Colonic mucosa (tissue), 4 donors: ENCODE measurements at regions not wholly inside any gene's neighbourhood (a gene's known extent, or its start where the extent isn't known, plus 50 kb on each side); places are given as distances from the start of the nearest gene placed in this dataset.

Experiments
- DNase-seq: peaks from one replicate; pipeline ENCODE4 v3.0.0-alpha.2; 2020
- H3K27ac ChIP-seq: fragments of 200-600 bp; one replicate; pipeline ENCODE4 v1.8.0; 2021
- H3K27me3 ChIP-seq: fragments of 200-600 bp; one replicate; pipeline ENCODE4 v1.8.0; 2021
- H3K36me3 ChIP-seq: fragments of 200-600 bp; one replicate; pipeline ENCODE4 v1.8.0; 2021
- H3K4me1 ChIP-seq: fragments of 200-600 bp; one replicate; pipeline ENCODE4 v1.8.0; 2021; ENCODE audit warnings: mild to moderate bottlenecking
- H3K4me3 ChIP-seq: fragments of 200-600 bp; one replicate; pipeline ENCODE4 v1.8.0; 2021
- H3K9ac ChIP-seq, 2 donors: one replicate each; pipeline ENCODE4 v1.7.0; 2013; ENCODE audit warnings: control low read depth in 2 of 2, low read depth in 2 of 2, low read length in 2 of 2
- H3K9me3 ChIP-seq: fragments of 200-600 bp; one replicate; pipeline ENCODE4 v1.8.0; 2021
- intact Hi-C: fragments of 100-400 bp; cut with DNase I; formaldehyde crosslinking; loops from one replicate; pipeline ENCODE4 v1.14.1; 2022
- TF ChIP-seq, protein P1 (sequence below): fragments of 200-600 bp; IDR thresholded peaks from one replicate; pipeline ENCODE4 v1.8.0; 2022; ENCODE audit warnings: antibody characterized with exemption, mild to moderate bottlenecking
- donor health status: healthy.
- donor health status: DM: no; HTN: no; CAD: no.
- donor health status: DM: no; HTN: no; CAD: no.

DNA sequence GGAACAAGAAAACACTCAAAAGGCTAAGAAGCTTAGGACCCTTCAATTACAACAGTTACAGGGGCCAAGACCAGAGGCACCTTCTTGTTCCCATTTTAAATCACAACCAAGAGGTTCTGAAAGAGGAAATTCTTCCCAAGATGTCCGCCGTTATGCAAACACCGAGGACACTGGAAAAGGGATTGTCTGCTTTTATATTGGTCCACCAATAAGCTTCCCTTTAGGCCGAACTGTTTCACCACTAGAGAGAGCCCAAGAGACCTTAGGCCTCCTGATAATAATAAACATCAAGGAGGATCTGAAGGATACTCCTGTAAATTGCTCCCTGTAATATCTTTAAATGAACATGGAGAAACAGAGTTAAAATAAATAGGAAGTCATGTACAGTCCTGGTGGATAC is 92.6 kb upstream of the NLRP2B start:
- Histone ChIP-seq H3K9me3 (no peaks in the 10 kb centered on the region), H3K4me1 (no peaks in the 10 kb centered on the region), H3K4me3 (no peak overlapping the region), H3K36me3 (no peaks in the 10 kb centered on the region), H3K27me3 (no peaks in the 10 kb centered on the region), H3K27ac (no peak overlapping the region), H3K9ac (no peak overlapping the region)
- intact Hi-C loops, result no loop called here
- TF ChIP-seq, protein P1, sequence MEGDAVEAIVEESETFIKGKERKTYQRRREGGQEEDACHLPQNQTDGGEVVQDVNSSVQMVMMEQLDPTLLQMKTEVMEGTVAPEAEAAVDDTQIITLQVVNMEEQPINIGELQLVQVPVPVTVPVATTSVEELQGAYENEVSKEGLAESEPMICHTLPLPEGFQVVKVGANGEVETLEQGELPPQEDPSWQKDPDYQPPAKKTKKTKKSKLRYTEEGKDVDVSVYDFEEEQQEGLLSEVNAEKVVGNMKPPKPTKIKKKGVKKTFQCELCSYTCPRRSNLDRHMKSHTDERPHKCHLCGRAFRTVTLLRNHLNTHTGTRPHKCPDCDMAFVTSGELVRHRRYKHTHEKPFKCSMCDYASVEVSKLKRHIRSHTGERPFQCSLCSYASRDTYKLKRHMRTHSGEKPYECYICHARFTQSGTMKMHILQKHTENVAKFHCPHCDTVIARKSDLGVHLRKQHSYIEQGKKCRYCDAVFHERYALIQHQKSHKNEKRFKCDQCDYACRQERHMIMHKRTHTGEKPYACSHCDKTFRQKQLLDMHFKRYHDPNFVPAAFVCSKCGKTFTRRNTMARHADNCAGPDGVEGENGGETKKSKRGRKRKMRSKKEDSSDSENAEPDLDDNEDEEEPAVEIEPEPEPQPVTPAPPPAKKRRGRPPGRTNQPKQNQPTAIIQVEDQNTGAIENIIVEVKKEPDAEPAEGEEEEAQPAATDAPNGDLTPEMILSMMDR, result no peak
- no peak for DNase-seq

DNA sequence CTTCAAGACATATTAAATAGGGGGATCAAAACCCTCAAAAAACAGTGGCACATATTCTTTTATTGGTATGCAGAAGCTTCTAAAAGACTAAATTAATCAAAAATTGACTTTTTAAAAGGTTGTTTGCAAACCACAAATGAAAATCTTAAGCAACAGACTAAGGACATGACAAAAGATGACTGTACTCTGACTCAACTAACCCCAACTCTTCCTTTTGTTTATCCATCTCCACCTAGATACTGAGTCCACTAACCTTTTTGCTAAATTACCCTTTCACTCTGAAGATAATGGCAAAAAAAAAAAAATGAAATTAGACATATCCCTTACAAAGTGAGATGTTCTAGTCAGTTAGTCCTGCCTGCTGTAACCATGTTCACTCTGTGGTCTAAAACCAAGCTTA is 91.6 kb upstream of the NLRP2B start:
- no peaks in the 10 kb centered on the region for H3K9me3 ChIP-seq

DNA sequence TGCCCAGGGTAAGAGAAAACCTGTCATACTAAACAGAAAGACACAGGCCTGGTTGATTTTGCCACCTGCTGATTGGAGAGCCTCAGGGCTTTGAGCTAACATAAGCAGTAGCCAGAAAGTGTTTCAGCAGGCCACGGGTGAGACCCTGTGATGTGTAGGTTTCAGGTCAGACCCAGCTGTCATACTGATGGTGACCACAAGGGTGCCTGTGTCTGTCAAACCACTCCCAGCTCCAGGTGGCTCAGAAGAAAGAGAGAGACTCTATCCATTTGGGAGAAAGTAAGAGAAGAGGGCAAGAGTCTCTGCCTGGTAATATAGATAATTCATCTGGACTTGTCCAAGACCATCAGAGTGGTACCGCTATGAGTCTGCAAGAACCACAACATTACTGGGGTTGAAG is 72.8 kb upstream of the NLRP2B start:
- no peak for DNase-seq
- no peak overlapping the region for H3K4me3 ChIP-seq
- H3K4me1 ChIP-seq, result no peaks in the 10 kb centered on the region
- no peaks in the 10 kb centered on the region for H3K27me3 ChIP-seq
- TF ChIP-seq, protein P1, result no peak
- H3K27ac ChIP-seq, result no peak overlapping the region
- intact Hi-C loops, result no loop called here
- no peaks in the 10 kb centered on the region for H3K36me3 ChIP-seq
- H3K9ac ChIP-seq, result no peak overlapping the region
- H3K9me3 ChIP-seq, result no peaks in the 10 kb centered on the region

More for the DNA sequence above, 91.6 kb upstream of the NLRP2B start:
- Histone ChIP-seq H3K9ac (no peak overlapping the region), H3K27ac (no peak overlapping the region), H3K27me3 (no peaks in the 10 kb centered on the region), H3K4me1 (no peaks in the 10 kb centered on the region), H3K36me3 (no peaks in the 10 kb centered on the region), H3K4me3 (no peak overlapping the region)
- DNase-seq, result no peak
- TF ChIP-seq, protein P1, result no peak
- intact Hi-C loops, result no loop called here

DNA sequence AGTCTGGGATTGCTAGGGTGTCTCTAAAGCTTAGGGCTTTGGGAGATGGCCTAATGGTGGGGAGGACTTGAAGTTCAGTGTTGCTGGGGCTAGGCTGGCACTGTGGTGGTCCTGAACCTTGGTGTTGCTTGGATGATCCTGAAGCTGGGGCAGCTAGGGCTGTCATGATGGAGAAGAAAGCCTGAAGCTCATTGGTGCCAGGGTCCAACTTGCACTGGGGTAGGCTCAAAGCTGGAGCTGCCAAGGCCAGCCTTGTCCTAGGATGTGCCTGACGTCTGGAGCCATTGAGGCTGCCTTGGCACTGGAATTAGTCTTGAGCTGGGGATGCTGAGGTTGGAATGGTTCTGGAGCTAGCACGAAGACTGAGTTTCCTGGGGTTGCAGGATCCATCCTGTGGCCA is 61.0 kb upstream of the NLRP2B start:
- DNase-seq, result no peak
- no peaks in the 10 kb centered on the region for H3K4me1 ChIP-seq
- no peak overlapping the region for H3K9ac ChIP-seq
- no peak overlapping the region for H3K4me3 ChIP-seq
- no peak overlapping the region for H3K27ac ChIP-seq
- TF ChIP-seq, protein P1, result no peak
- intact Hi-C loops, result no loop called here
- H3K27me3 ChIP-seq, result no peaks in the 10 kb centered on the region
- no peaks in the 10 kb centered on the region for H3K9me3 ChIP-seq
- no peaks in the 10 kb centered on the region for H3K36me3 ChIP-seq

DNA sequence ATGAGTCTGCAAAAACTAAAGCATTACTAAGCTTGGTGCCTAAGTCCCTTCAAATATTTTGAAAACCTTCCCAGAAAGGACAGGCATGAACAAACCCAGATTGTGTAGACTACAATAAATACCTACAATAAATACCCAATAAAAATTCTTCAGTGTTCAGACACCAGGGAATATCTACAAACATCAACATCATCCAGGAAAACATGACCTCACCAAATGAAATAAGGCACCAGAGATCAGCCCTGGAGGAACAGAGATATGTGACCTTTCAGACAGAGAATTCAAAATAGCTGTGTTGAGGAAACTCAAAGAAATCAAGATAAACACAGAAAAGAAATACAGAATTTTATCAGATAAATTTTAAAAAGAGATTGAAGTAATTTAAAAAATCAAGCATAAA is 57.8 kb upstream of the NLRP2B start:
- TF ChIP-seq, protein P1, result no peak
- Histone ChIP-seq H3K9ac (no peak overlapping the region), H3K36me3 (no peaks in the 10 kb centered on the region), H3K27me3 (no peaks in the 10 kb centered on the region), H3K27ac (no peak overlapping the region), H3K4me3 (no peak overlapping the region), H3K9me3 (no peaks in the 10 kb centered on the region), H3K4me1 (no peaks in the 10 kb centered on the region)
- DNase-seq, result no peak
- intact Hi-C loops, result no loop called here
